ENCODE measurements at regions not wholly inside any gene's neighbourhood (a gene's known extent, or its start where the extent isn't known, plus 50 kb on each side); places are given as distances from the start of the nearest gene placed in this dataset.

DNA sequence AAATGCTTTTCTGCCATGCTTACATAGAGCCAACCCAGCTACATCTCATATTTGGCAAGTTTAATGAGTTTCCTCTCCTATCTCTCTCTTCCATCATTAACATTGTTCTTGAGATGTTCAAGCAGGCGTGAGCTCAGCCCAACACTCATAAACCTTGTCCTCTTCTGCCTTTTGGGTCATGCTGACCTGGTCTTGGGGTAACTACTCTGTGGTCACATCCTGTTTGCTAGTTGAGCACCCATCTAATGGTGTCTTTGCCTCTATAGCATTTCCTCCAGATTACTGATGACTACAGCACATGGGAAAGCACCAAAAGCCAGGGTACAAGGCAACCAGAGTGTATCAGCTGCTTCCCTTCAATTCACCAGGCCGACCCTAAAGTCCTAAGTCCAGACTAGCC is 366.9 kb upstream of the HNRNPA3 start:
- TF ChIP-seq, protein P1, sequence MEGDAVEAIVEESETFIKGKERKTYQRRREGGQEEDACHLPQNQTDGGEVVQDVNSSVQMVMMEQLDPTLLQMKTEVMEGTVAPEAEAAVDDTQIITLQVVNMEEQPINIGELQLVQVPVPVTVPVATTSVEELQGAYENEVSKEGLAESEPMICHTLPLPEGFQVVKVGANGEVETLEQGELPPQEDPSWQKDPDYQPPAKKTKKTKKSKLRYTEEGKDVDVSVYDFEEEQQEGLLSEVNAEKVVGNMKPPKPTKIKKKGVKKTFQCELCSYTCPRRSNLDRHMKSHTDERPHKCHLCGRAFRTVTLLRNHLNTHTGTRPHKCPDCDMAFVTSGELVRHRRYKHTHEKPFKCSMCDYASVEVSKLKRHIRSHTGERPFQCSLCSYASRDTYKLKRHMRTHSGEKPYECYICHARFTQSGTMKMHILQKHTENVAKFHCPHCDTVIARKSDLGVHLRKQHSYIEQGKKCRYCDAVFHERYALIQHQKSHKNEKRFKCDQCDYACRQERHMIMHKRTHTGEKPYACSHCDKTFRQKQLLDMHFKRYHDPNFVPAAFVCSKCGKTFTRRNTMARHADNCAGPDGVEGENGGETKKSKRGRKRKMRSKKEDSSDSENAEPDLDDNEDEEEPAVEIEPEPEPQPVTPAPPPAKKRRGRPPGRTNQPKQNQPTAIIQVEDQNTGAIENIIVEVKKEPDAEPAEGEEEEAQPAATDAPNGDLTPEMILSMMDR (conservative IDR thresholded peaks at IDR 0.05; ENCODE audit: low read depth, low read length) = no peak
- no peak for TF ChIP-seq EZH2 (IDR thresholded peaks at IDR 0.05; ENCODE audit: borderline replicate concordance, low read depth, low read length, poor library complexity, severe bottlenecking)
